ENCODE measurements at regions not wholly inside any gene's neighbourhood (a gene's known extent, or its start where the extent isn't known, plus 50 kb on each side); places are given as distances from the start of the nearest gene placed in this dataset.

DNA sequence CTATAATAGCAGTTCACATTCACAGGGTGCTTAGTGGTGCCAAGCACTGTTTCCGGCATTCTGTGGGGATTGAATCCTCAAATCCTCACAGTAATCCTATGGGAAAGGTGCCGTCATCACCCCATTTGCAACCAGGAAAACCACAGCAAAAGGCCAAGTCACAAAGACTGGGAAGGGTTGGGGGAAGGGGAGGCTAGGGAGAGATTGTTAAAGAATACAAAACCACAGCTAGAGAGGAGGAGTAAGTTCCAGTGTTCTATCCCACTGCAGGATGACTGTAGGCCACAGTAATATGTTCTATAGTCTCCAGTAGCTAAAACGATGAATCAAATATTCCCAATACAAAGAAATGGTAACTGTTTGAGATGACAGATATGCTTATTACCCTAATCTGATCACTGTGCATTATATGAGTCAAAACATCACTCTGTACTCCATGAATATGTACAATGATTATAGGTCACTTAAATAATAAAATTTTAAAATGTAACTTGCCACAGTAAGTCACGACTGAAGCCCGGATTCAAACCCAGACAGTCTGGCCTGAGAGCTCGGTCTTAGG lies 256.8 kb downstream of the TOMM20 start:
- Histone ChIP-seq H3K9me3 (ENCODE audit: control insufficient read depth in 1 of 2, insufficient read depth in 1 of 2, low read length in 2 of 2) (no peaks in the 10 kb centered on the region), H3K36me3 (ENCODE audit: insufficient read depth, low read length) (no peaks in the 10 kb centered on the region), H3K4me3 (ENCODE audit: low read length) (no peak overlapping the region), H3K4me1 (ENCODE audit: insufficient read depth, low read length) (peaks cover 9% of the 10 kb centered on the region), H3K27me3 (ENCODE audit: control insufficient read depth in 1 of 2, insufficient read depth in 2 of 2, low read length in 2 of 2) (no peaks in the 10 kb centered on the region), H3K27ac (ENCODE audit: low read depth in 1 of 2, low read length in 2 of 2) (no peak overlapping the region)
- POLR2A ChIA-PET, result no interaction called here
- intact Hi-C loops (cut with DNase I, micrococcal nuclease), result loop anchor here in 1 of 2 experiments (10.0 kb wide), 1 partner anchor 377 kb away; no protein-coding TSS in a partner anchor
- ATAC-seq (ENCODE audit: poor library complexity) (no peak), DNase-seq (no peak)
- H3K27ac Mint-ChIP-seq, result no peak overlapping the region
- H3K4me3 Mint-ChIP-seq, result no peak overlapping the region
- H3K9me3 Mint-ChIP-seq, result no peaks in the 10 kb centered on the region
- H3K36me3 Mint-ChIP-seq (ENCODE audit: low read depth), result no peaks in the 10 kb centered on the region
- CTCF ChIA-PET, result no interaction called here
- H3K4me1 Mint-ChIP-seq (ENCODE audit: low read depth), result peaks cover 10% of the 10 kb centered on the region
- TF ChIP-seq, protein P1, sequence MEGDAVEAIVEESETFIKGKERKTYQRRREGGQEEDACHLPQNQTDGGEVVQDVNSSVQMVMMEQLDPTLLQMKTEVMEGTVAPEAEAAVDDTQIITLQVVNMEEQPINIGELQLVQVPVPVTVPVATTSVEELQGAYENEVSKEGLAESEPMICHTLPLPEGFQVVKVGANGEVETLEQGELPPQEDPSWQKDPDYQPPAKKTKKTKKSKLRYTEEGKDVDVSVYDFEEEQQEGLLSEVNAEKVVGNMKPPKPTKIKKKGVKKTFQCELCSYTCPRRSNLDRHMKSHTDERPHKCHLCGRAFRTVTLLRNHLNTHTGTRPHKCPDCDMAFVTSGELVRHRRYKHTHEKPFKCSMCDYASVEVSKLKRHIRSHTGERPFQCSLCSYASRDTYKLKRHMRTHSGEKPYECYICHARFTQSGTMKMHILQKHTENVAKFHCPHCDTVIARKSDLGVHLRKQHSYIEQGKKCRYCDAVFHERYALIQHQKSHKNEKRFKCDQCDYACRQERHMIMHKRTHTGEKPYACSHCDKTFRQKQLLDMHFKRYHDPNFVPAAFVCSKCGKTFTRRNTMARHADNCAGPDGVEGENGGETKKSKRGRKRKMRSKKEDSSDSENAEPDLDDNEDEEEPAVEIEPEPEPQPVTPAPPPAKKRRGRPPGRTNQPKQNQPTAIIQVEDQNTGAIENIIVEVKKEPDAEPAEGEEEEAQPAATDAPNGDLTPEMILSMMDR (IDR thresholded peaks at IDR 0.05), result no peak
- H3K27me3 Mint-ChIP-seq, result no peaks in the 10 kb centered on the region

DNA sequence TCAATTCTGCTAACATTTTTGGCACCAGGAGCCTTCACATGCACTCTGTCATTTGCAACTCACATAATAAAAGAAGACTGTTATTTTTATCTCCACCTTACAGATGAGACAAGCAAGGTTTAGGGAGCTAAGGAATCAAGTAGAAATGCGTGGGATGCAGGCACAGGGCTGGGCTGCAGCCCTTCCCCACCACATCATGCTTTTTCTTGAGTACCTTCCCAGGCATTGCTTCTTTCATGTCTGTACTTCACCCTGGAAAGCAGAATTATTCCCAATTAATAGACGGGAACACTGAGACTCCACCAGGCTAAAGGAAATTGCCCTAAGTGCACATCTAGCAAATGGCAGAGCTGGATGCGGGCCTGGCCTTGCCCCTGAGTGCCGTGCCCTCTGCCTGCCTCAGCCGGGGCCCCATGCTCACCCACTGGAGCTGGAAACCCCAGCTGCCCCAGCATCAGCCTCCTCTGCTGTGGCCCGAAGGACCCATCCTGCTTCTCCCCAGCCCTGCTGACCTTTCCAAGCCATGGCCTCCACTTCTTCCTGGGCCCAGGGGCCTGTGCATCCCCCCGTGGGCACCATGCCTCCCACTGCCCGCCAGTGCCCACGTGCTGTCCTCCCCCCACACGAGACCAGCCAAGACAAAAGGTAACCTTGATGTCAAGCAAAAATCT lies 257.5 kb downstream of the TOMM20 start:
- H3K27me3 Mint-ChIP-seq, result no peaks in the 10 kb centered on the region
- intact Hi-C loops (cut with DNase I, micrococcal nuclease), result loop anchor here in 1 of 2 experiments (10.0 kb wide), 1 partner anchor 376 kb away; no protein-coding TSS in a partner anchor
- Histone ChIP-seq H3K36me3 (ENCODE audit: insufficient read depth, low read length) (no peaks in the 10 kb centered on the region), H3K9me3 (ENCODE audit: control insufficient read depth in 1 of 2, insufficient read depth in 1 of 2, low read length in 2 of 2) (no peaks in the 10 kb centered on the region), H3K27ac (ENCODE audit: low read depth in 1 of 2, low read length in 2 of 2) (no peak overlapping the region), H3K27me3 (ENCODE audit: control insufficient read depth in 1 of 2, insufficient read depth in 2 of 2, low read length in 2 of 2) (no peaks in the 10 kb centered on the region), H3K4me1 (ENCODE audit: insufficient read depth, low read length) (peaks cover 7% of the 10 kb centered on the region), H3K4me3 (ENCODE audit: low read length) (no peak overlapping the region)
- no peak for DNase-seq
- H3K4me1 Mint-ChIP-seq (ENCODE audit: low read depth), result peaks cover 10% of the 10 kb centered on the region
- H3K36me3 Mint-ChIP-seq (ENCODE audit: low read depth), result no peaks in the 10 kb centered on the region
- CTCF ChIA-PET, result no interaction called here
- no peak overlapping the region for H3K4me3 Mint-ChIP-seq
- ATAC-seq (ENCODE audit: poor library complexity), result no peak
- no peaks in the 10 kb centered on the region for H3K9me3 Mint-ChIP-seq
- TF ChIP-seq, protein P1 (IDR thresholded peaks at IDR 0.05), result no peak
- no peak overlapping the region for H3K27ac Mint-ChIP-seq
- POLR2A ChIA-PET, result no interaction called here

DNA sequence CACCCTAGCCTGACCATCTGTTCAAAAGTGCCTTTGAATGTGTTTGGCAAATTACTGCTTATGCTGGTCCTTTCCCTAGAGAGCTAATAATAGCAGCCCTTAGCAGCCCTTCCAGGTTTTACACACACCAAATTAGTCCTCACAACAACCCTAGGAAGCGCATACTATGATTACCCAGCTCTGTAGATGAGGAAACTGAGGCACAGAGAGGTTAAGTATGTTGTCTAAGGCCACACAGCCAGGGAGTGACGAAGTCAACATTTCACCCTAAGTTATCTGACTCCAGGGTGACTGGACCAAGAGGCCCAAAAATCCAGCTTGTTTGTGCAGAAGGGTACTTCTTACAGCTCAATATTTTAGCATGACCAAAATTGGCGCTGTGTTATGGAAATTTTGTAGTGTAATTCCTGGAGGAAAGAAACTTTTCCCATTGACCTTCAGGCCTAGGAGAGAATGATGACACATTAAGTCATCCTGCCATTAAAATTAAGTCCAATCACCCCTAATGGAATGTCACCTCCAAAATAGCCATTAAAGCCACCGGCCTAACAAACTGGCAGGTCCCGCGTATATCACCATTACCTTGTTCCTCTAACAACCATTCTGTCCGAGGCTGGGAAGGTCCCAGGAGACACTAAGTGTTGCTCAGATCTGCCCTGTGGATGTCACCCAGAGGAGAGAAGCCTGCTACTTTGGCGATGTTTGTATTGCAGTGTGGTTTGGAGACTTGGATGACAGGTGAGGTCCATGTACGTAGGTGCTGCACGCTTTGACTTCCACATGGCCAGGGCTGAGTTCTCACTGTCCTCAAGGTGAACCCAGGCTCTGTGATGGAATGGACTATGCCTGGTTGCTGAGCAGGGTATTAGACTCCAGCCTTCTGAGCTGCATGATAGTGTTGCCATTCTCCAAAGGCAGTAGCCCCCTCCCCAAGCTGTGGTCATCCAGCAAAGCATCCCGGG lies 258.3 kb downstream of the TOMM20 start:
- Histone ChIP-seq H3K27ac (ENCODE audit: low read depth in 1 of 2, low read length in 2 of 2) (no peak overlapping the region), H3K27me3 (ENCODE audit: control insufficient read depth in 1 of 2, insufficient read depth in 2 of 2, low read length in 2 of 2) (no peaks in the 10 kb centered on the region), H3K36me3 (ENCODE audit: insufficient read depth, low read length) (no peaks in the 10 kb centered on the region), H3K4me3 (ENCODE audit: low read length) (no peak overlapping the region), H3K4me1 (ENCODE audit: insufficient read depth, low read length) (peaks cover 6% of the 10 kb centered on the region), H3K9me3 (ENCODE audit: control insufficient read depth in 1 of 2, insufficient read depth in 1 of 2, low read length in 2 of 2) (no peaks in the 10 kb centered on the region)
- TF ChIP-seq, protein P1 (IDR thresholded peaks at IDR 0.05), result no peak
- Mint-ChIP-seq H3K27me3 (no peaks in the 10 kb centered on the region), H3K4me1 (ENCODE audit: low read depth) (peaks cover 8% of the 10 kb centered on the region), H3K4me3 (no peak overlapping the region), H3K36me3 (ENCODE audit: low read depth) (no peaks in the 10 kb centered on the region), H3K27ac (no peak overlapping the region), H3K9me3 (no peaks in the 10 kb centered on the region)
- intact Hi-C loops (cut with DNase I, micrococcal nuclease), result loop anchor here in 1 of 2 experiments (10.0 kb wide), 1 partner anchor 376 kb away; no protein-coding TSS in a partner anchor
- no peak for ATAC-seq (ENCODE audit: poor library complexity)
- CTCF ChIA-PET, result no interaction called here
- POLR2A ChIA-PET, result interaction anchor here (0.7 kb wide), 1 partner anchor 95 kb away, joined by 3 read pairs; no protein-coding TSS in a partner anchor
- DNase-seq, result no peak
